22Rv1 (cell line): ENCODE measurements at regions not wholly inside any gene's neighbourhood (a gene's known extent, or its start where the extent isn't known, plus 50 kb on each side); places are given as distances from the start of the nearest gene placed in this dataset.

Experiments
- CTCF ChIP-seq: fragments of 450-650 bp; IDR thresholded peaks from 2 replicates; pipeline ENCODE4 v1.5.1; 2017; ENCODE audit warnings: mild to moderate bottlenecking
- ZFX ChIP-seq: fragments of 450-650 bp; IDR thresholded peaks from 2 replicates; pipeline ENCODE4 v1.6.1; 2017; ENCODE audit warnings: antibody characterized with exemption, borderline replicate concordance

- no peak for TF ChIP-seq CTCF
- TF ChIP-seq ZFX: no peak
Measured at GRCh38 chr6:96683819-96684528, 121.0 kb downstream of the FHL5 start.
